GM23248 (cell line): ENCODE measurements at regions not wholly inside any gene's neighbourhood (a gene's known extent, or its start where the extent isn't known, plus 50 kb on each side); places are given as distances from the start of the nearest gene placed in this dataset.

Source experiments
- DNase-seq: peaks from one replicate; pipeline ENCODE4 v3.0.0-alpha.2; 2015
- H2AFZ ChIP-seq: fragments of 200-600 bp; sonication (generic); 2 replicates; pipeline ENCODE4 v1.6.1; 2016; ENCODE audit warnings: antibody characterized with exemption
- H3F3A ChIP-seq: fragments of 200-600 bp; sonication (generic); 2 replicates; pipeline ENCODE4 v1.6.1; 2016; ENCODE audit warnings: mild to moderate bottlenecking, antibody characterized with exemption, mixed run types; ENCODE audit not compliant: insufficient read depth
- H3K27ac ChIP-seq: fragments of 200-600 bp; sonication (generic); 2 replicates; pipeline ENCODE4 v1.5.1; 2016; ENCODE audit warnings: mild to moderate bottlenecking
- H3K27me3 ChIP-seq: fragments of 200-600 bp; sonication (generic); replicated peaks from 2 replicates; pipeline ENCODE4 v1.6.1; 2016; ENCODE audit warnings: mild to moderate bottlenecking; ENCODE audit not compliant: insufficient read depth
- H3K36me3 ChIP-seq: fragments of 200-600 bp; sonication (generic); 2 replicates; pipeline ENCODE4 v1.6.1; 2016; ENCODE audit warnings: low read depth, mild to moderate bottlenecking
- H3K4me1 ChIP-seq: fragments of 200-600 bp; sonication (generic); 2 replicates; pipeline ENCODE4 v1.6.1; 2016; ENCODE audit warnings: mild to moderate bottlenecking; ENCODE audit not compliant: insufficient read depth
- H3K4me2 ChIP-seq: fragments of 200-600 bp; sonication (generic); one replicate; pipeline ENCODE4 v1.6.1; 2016; ENCODE audit warnings: mild to moderate bottlenecking; ENCODE audit not compliant: unreplicated experiment
- H3K4me3 ChIP-seq: fragments of 200-600 bp; sonication (generic); 2 replicates; pipeline ENCODE4 v1.5.1; 2016; ENCODE audit warnings: mild to moderate bottlenecking
- H3K79me2 ChIP-seq: fragments of 200-600 bp; sonication (generic); 2 replicates; pipeline ENCODE4 v1.6.1; 2016; ENCODE audit warnings: mild to moderate bottlenecking; ENCODE audit not compliant: insufficient read depth
- H3K9ac ChIP-seq: fragments of 200-600 bp; sonication (generic); 2 replicates; pipeline ENCODE4 v1.6.1; 2016; ENCODE audit warnings: mild to moderate bottlenecking
- H3K9me2 ChIP-seq: fragments of 200-600 bp; sonication (generic); 2 replicates; pipeline ENCODE4 v1.6.1; 2016; ENCODE audit warnings: mixed run types, mild to moderate bottlenecking, moderate library complexity; ENCODE audit not compliant: insufficient read depth
- H3K9me3 ChIP-seq: fragments of 200-600 bp; sonication (generic); one replicate; pipeline ENCODE4 v1.6.1; 2017; ENCODE audit warnings: low read depth
- H4K20me1 ChIP-seq: fragments of 200-600 bp; sonication (generic); 2 replicates; pipeline ENCODE4 v1.6.0; 2016; ENCODE audit not compliant: insufficient read depth
- EZH2 ChIP-seq: fragments of 200-600 bp; sonication (generic); IDR thresholded peaks from 2 replicates; pipeline ENCODE4 v1.6.1; 2018; ENCODE audit warnings: antibody characterized with exemption, mild to moderate bottlenecking; ENCODE audit not compliant: insufficient read depth, poor library complexity, severe bottlenecking
- EZH2phosphoT487 ChIP-seq: fragments of 200-600 bp; sonication (generic); IDR thresholded peaks from 2 replicates; pipeline ENCODE4 v1.6.1; 2018; ENCODE audit warnings: antibody characterized with exemption, moderate library complexity, mild to moderate bottlenecking, low read depth; ENCODE audit not compliant: insufficient read depth
- WGBS, 2 experiments: methylation state at CpG; one replicate each; pipeline ENCODE4 v1.1.6; 2015 to 2017; ENCODE audit warnings: low lambda C conversion rate in 2 of 2, low coverage in 1 of 2; ENCODE audit errors: missing lambda C conversion rate in 2 of 2; 5-methylcytosine and 5-hydroxymethylcytosine counted together
- in situ Hi-C: fragments of 300-500 bp; cut with MboI; formaldehyde crosslinking; loops from 2 replicates; pipeline ENCODE4 v1.15.0; 2020

GRCh38 chr6:126103993-126104392 lies 117.7 kb downstream of the TRMT11 start:
- Histone ChIP-seq H3K4me3 (no peak overlapping the region), H3K9me2 (no peaks in the 10 kb centered on the region), H3K36me3 (no peaks in the 10 kb centered on the region), H3K9me3 (no peaks in the 10 kb centered on the region), H3K27ac (no peak overlapping the region), H3K79me2 (no peaks in the 10 kb centered on the region), H4K20me1 (no peaks in the 10 kb centered on the region), H2AFZ (no peak overlapping the region), H3F3A (no peaks in the 10 kb centered on the region), H3K4me2 (no peak overlapping the region), H3K9ac (no peak overlapping the region), H3K4me1 (no peaks in the 10 kb centered on the region), H3K27me3 (no peaks in the 10 kb centered on the region)
- WGBS, 2 experiments: 95 to 97% methylated on average over 3 of the region's 3 CpGs
- DNase-seq: no peak
- TF ChIP-seq EZH2 (no peak), EZH2phosphoT487 (no peak)
- in situ Hi-C loops: no loop called here

DNA sequence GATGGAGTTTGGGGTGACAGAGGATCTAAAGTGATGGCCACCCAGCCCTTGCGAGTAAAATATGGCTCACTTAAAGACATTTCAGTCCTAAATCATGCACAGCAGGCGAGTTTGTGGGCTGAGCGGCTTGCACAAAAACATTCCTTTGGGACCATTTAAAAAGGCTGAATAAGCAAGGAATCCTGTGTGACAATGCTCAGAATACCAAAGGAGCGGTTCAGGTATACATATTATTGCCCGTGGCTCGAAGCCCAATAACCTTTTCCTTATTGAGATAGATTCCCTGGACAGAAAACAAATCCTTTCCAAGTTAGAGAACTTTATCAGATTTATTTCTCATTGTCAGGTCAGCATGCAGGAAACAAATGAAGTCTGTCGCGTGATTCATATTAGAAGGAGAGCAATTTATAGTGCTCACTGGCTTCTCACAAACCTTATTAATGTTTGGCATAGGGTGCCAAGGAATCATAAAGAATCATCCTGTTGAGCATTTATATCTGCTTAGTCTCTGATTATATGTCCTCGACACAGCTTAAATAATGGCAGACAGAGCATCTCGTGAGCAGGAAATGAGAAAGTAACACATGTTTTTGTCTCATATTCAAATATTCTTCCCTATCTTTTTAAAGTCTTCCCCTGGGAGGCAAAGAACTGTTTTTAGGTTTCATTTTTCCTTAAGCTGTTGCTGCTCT lies 121.3 kb downstream of the TRMT11 start:
- H3K9ac ChIP-seq: no peak overlapping the region
- H3K4me2 ChIP-seq: no peak overlapping the region
- DNase-seq: no peak
- no peaks in the 10 kb centered on the region for H3K36me3 ChIP-seq
- no peaks in the 10 kb centered on the region for H3F3A ChIP-seq
- no peak overlapping the region for H2AFZ ChIP-seq
- no peaks in the 10 kb centered on the region for H3K9me2 ChIP-seq
- no peaks in the 10 kb centered on the region for H3K27me3 ChIP-seq
- H3K79me2 ChIP-seq: no peaks in the 10 kb centered on the region
- no peaks in the 10 kb centered on the region for H3K9me3 ChIP-seq
- TF ChIP-seq EZH2 (no peak), EZH2phosphoT487 (no peak)
- no peaks in the 10 kb centered on the region for H4K20me1 ChIP-seq
- no peak overlapping the region for H3K27ac ChIP-seq
- H3K4me1 ChIP-seq: no peaks in the 10 kb centered on the region
- WGBS, 2 experiments: 77% methylated on average over 10 of the region's 10 CpGs
- H3K4me3 ChIP-seq: no peak overlapping the region
- in situ Hi-C loops: no loop called here

GRCh38 chr6:126110512-126111270 lies 124.4 kb downstream of the TRMT11 start:
- no peak overlapping the region for H3K27ac ChIP-seq
- in situ Hi-C loops: no loop called here
- WGBS, 2 experiments: 79 to 83% methylated on average over 4 of the region's 4 CpGs
- H3K4me3 ChIP-seq: no peak overlapping the region
- TF ChIP-seq EZH2 (no peak), EZH2phosphoT487 (no peak)
- H3K9me3 ChIP-seq: no peaks in the 10 kb centered on the region
- H3K9me2 ChIP-seq: no peaks in the 10 kb centered on the region
- no peaks in the 10 kb centered on the region for H3F3A ChIP-seq
- H3K9ac ChIP-seq: no peak overlapping the region
- no peaks in the 10 kb centered on the region for H3K36me3 ChIP-seq
- no peak for DNase-seq
- no peaks in the 10 kb centered on the region for H3K79me2 ChIP-seq
- H3K4me2 ChIP-seq: no peak overlapping the region
- no peak overlapping the region for H2AFZ ChIP-seq
- H3K27me3 ChIP-seq: no peaks in the 10 kb centered on the region
- no peaks in the 10 kb centered on the region for H3K4me1 ChIP-seq
- H4K20me1 ChIP-seq: no peaks in the 10 kb centered on the region

- H3K79me2 ChIP-seq: no peaks in the 10 kb centered on the region
- H3K9me3 ChIP-seq: no peaks in the 10 kb centered on the region
- H3K9ac ChIP-seq: no peak overlapping the region
- H3K4me3 ChIP-seq: no peak overlapping the region
- TF ChIP-seq EZH2phosphoT487 (no peak), EZH2 (no peak)
- no peak overlapping the region for H3K4me2 ChIP-seq
- no peaks in the 10 kb centered on the region for H4K20me1 ChIP-seq
- in situ Hi-C loops: no loop called here
- no peaks in the 10 kb centered on the region for H3K9me2 ChIP-seq
- 54 to 64% methylated on average over 2 of the region's 2 CpGs for WGBS, 2 experiments
- H3K27me3 ChIP-seq: no peaks in the 10 kb centered on the region
- no peak overlapping the region for H3K27ac ChIP-seq
- no peaks in the 10 kb centered on the region for H3K36me3 ChIP-seq
- DNase-seq: no peak
- no peaks in the 10 kb centered on the region for H3F3A ChIP-seq
- no peaks in the 10 kb centered on the region for H3K4me1 ChIP-seq
- H2AFZ ChIP-seq: no peak overlapping the region
These were observed 125.0 kb downstream of the TRMT11 start for GRCh38 chr6:126111327-126111726.
